Progenitor cell of endocrine pancreas (in vitro differentiated cells): ENCODE measurements at regions not wholly inside any gene's neighbourhood (a gene's known extent, or its start where the extent isn't known, plus 50 kb on each side); places are given as distances from the start of the nearest gene placed in this dataset.

Experiments
- DNase-seq: peaks from one replicate; pipeline ENCODE4 v3.0.0; 2021; ENCODE audit warnings: low spot score; ENCODE audit not compliant: unreplicated experiment
- H3K27ac Mint-ChIP-seq: 2 replicates; pipeline ENCODE4 v1.8.0; 2021; ENCODE audit warnings: mild to moderate bottlenecking, moderate library complexity, mixed read lengths
- H3K27me3 Mint-ChIP-seq: 2 replicates; pipeline ENCODE4 v1.8.0; 2021; ENCODE audit warnings: mixed read lengths
- H3K36me3 Mint-ChIP-seq: 2 replicates; pipeline ENCODE4 v1.8.0; 2022; ENCODE audit warnings: mixed read lengths; ENCODE audit not compliant: insufficient read depth
- H3K4me1 Mint-ChIP-seq: 2 replicates; pipeline ENCODE4 v1.8.0; 2021; ENCODE audit warnings: low read depth, mixed read lengths
- H3K4me3 Mint-ChIP-seq: 2 replicates; pipeline ENCODE4 v1.8.0; 2021; ENCODE audit warnings: low read depth, mild to moderate bottlenecking, moderate library complexity, mixed read lengths
- H3K9me3 Mint-ChIP-seq: 2 replicates; pipeline ENCODE4 v1.8.0; 2021; ENCODE audit warnings: low read depth, mixed read lengths
- TF ChIP-seq, protein P1 (sequence below): fragments of 200-600 bp; sonication (generic); IDR thresholded peaks from one replicate; pipeline ENCODE4 v1.5.0; 2021; ENCODE audit warnings: antibody characterized with exemption, mild to moderate bottlenecking; ENCODE audit not compliant: unreplicated experiment

DNA sequence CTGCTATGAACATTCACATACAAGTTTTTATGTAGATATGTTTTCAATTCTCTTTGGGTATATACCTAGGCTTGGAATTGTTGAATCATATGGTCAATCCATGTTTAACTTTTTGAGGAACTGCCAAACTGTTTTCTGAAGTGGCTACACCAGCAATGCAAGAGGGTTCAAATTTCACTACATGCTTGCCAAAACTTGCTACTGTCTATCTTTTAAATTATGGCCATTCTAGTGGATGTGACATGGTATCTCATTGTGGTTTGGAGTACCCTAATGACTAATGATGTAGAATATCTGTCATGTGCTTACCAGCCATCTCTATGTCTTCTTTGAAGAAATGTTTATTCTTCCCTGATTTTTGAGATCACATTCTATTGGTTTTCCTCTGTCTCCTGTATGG lies 860.3 kb downstream of the DIAPH3 start:
- no peak for DNase-seq
- Mint-ChIP-seq H3K36me3 (no peaks in the 10 kb centered on the region), H3K4me1 (no peaks in the 10 kb centered on the region), H3K27ac (no peak overlapping the region), H3K9me3 (peaks cover 9% of the 10 kb centered on the region), H3K4me3 (no peak overlapping the region), H3K27me3 (no peaks in the 10 kb centered on the region)
- TF ChIP-seq, protein P1, sequence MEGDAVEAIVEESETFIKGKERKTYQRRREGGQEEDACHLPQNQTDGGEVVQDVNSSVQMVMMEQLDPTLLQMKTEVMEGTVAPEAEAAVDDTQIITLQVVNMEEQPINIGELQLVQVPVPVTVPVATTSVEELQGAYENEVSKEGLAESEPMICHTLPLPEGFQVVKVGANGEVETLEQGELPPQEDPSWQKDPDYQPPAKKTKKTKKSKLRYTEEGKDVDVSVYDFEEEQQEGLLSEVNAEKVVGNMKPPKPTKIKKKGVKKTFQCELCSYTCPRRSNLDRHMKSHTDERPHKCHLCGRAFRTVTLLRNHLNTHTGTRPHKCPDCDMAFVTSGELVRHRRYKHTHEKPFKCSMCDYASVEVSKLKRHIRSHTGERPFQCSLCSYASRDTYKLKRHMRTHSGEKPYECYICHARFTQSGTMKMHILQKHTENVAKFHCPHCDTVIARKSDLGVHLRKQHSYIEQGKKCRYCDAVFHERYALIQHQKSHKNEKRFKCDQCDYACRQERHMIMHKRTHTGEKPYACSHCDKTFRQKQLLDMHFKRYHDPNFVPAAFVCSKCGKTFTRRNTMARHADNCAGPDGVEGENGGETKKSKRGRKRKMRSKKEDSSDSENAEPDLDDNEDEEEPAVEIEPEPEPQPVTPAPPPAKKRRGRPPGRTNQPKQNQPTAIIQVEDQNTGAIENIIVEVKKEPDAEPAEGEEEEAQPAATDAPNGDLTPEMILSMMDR = no peak

DNA sequence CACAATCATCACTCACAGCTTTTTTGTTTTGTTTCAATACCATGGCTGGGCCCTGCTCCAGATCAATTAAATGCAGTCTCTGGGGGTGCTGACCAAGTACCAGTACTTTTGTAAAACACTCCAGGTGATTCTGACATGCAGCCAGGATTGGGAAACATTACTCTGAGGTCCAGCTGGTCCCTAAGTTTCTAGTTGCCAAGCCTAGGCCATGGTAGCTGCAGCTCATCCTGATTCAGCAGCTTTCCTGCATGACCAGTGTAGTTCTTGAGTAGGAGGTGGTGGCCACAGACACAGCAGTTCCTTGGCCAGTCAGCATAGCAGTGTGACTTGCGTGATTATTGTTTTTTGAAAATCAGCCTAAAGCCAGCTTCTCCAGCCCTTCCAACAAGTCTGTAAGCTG lies 859.1 kb downstream of the DIAPH3 start:
- no peaks in the 10 kb centered on the region for H3K36me3 Mint-ChIP-seq
- TF ChIP-seq, protein P1 = no peak
- H3K4me1 Mint-ChIP-seq = no peaks in the 10 kb centered on the region
- H3K27me3 Mint-ChIP-seq = no peaks in the 10 kb centered on the region
- no peak overlapping the region for H3K27ac Mint-ChIP-seq
- H3K4me3 Mint-ChIP-seq = no peak overlapping the region
- DNase-seq = no peak
- peaks cover 15% of the 10 kb centered on the region for H3K9me3 Mint-ChIP-seq

DNA sequence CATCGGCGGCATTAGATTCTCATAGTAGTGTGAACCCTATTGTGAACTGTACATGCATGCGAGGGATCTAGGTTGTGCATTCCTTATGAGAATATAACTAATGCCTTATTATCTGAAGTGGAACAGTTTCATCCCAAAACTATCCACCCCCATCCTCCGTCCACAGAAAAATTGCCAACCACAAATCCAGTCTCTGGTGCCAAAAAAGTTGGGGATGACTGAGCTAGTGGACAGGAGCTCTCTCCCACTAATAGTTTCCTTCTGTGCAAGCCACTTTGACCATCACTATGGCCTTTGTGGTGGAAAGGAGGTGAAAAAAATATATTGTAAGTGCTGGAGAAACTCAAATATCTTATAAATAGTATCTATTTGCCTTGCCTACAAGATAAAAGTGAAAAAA lies 857.8 kb downstream of the DIAPH3 start:
- TF ChIP-seq, protein P1 = no peak
- Mint-ChIP-seq H3K4me3 (no peak overlapping the region), H3K9me3 (peaks cover 15% of the 10 kb centered on the region), H3K4me1 (no peaks in the 10 kb centered on the region), H3K27ac (no peak overlapping the region), H3K36me3 (no peaks in the 10 kb centered on the region), H3K27me3 (no peaks in the 10 kb centered on the region)
- no peak for DNase-seq

DNA sequence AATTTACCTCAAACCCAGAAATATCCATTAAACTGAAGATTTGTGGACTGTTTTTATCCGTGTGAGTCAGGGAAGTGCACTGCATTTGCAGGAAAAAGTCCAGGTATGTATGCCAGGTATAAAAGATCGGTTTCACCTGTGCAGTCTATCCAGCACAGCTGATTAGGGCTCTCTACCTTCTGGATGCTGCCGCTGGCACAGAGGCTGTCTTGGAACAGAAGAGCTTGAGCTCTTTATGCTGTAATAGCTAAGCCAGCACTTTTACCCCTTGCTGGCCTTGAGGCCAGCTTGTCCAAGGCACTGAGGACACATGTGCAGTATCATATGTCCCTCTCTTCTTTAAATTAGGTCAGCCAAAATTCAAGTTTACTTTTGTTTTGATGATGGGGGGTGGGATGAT lies 851.0 kb downstream of the DIAPH3 start:
- TF ChIP-seq, protein P1 = no peak
- no peak for DNase-seq
- Mint-ChIP-seq H3K27ac (no peak overlapping the region), H3K4me3 (no peak overlapping the region), H3K4me1 (no peaks in the 10 kb centered on the region), H3K36me3 (no peaks in the 10 kb centered on the region), H3K9me3 (peaks cover 13% of the 10 kb centered on the region), H3K27me3 (no peaks in the 10 kb centered on the region)

DNA sequence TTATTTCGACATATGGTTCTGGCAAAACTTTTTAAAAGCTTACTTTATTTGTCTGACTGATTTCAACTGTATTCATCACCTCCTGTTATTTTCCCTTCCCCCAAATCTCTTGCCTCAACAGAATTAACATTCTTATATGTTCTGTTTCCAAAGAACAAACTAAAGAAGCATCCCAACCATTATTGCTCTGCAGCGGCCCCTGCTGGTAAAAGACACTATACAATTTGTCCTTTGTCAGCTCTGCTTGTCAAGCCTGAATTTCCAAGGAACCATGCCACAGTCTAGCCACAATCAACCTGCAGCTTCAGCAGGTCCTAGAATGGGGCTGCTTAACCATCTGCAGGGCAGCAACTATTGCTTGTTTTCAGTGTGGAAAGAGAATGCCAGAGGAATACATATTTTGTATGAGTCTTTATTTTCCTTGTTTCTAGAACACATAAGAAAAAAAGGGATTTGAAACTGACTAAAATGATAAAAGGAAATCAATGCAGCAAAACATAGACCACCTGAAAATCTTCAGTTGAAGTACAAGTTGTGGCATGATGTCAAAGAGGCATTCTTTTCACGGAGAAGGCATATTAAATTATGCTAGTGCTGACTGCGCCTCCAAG lies 845.3 kb downstream of the DIAPH3 start:
- no peak overlapping the region for H3K4me3 Mint-ChIP-seq
- no peaks in the 10 kb centered on the region for H3K27me3 Mint-ChIP-seq
- DNase-seq = peak; percentile 67
- peaks cover 3% of the 10 kb centered on the region for H3K4me1 Mint-ChIP-seq
- no peaks in the 10 kb centered on the region for H3K36me3 Mint-ChIP-seq
- peaks cover 4% of the 10 kb centered on the region for H3K9me3 Mint-ChIP-seq
- TF ChIP-seq, protein P1 = peak; percentile 86
- H3K27ac Mint-ChIP-seq = no peak overlapping the region
